ENCODE measurements at regions not wholly inside any gene's neighbourhood (a gene's known extent, or its start where the extent isn't known, plus 50 kb on each side); places are given as distances from the start of the nearest gene placed in this dataset.

- Histone ChIP-seq H3K4me2 (ENCODE audit: low read length) (no peak overlapping the region), H3K27ac (ENCODE audit: low read depth, low read length) (no peak overlapping the region), H3K9me3 (ENCODE audit: insufficient read depth, low read depth, low read length) (no peaks in the 10 kb centered on the region), H2AFZ (ENCODE audit: low read depth, low read length) (no peak overlapping the region), H3K27me3 (ENCODE audit: insufficient read depth, low read length) (no peaks in the 10 kb centered on the region), H3K36me3 (ENCODE audit: insufficient read depth, low read length) (no peaks in the 10 kb centered on the region), H3K4me1 (ENCODE audit: insufficient read depth, low read length) (no peaks in the 10 kb centered on the region), H3K9ac (ENCODE audit: low read length) (no peak overlapping the region), H3K79me2 (ENCODE audit: insufficient read depth, low read length) (no peaks in the 10 kb centered on the region), H3K4me3 (ENCODE audit: insufficient read depth, low read depth, low read length) (no peak overlapping the region), H4K20me1 (ENCODE audit: insufficient read depth, low read length) (no peaks in the 10 kb centered on the region)
- DNase-seq (ENCODE audit: low read depth): no peak
- Mint-ChIP-seq H3K36me3 (ENCODE audit: low read depth, unreplicated experiment) (no peaks in the 10 kb centered on the region), H3K4me1 (ENCODE audit: low read depth, unreplicated experiment) (no peaks in the 10 kb centered on the region), H3K9me3 (ENCODE audit: unreplicated experiment) (no peaks in the 10 kb centered on the region), H3K4me3 (ENCODE audit: unreplicated experiment) (no peak overlapping the region), H3K27me3 (ENCODE audit: low read depth, unreplicated experiment) (no peaks in the 10 kb centered on the region), H3K27ac (ENCODE audit: unreplicated experiment) (no peak overlapping the region)
- FAIRE-seq: peak; percentile 32
- TF ChIP-seq EZH2 (IDR thresholded peaks at IDR 0.05; ENCODE audit: insufficient read depth, low read length) (no peak), CTCF (IDR thresholded peaks at IDR 0.05; ENCODE audit: insufficient read depth, low read depth, low read length) (peak; percentile 62)
Observed at GRCh38 chrX:96372313-96373046, 312.2 kb upstream of the DIAPH2 start.

DNA sequence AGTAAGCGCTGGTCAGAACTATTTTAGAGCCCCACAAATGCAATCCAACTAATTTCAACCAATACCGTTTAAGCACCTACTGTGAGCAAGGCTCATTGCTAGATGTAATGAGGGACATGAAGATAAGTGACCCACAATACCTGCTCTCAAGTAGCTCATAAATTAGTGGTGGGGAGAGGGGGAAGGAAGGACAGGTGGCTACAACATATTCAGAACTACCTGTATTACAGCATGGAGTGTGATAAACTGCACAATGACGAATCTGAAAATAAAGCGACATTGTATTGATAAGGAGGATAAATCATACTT lies 311.6 kb upstream of the DIAPH2 start:
- no peaks in the 10 kb centered on the region for H3K4me1 ChIP-seq (ENCODE audit: insufficient read depth, low read length)
- no peak overlapping the region for H3K27ac ChIP-seq (ENCODE audit: low read depth, low read length)
- no peak overlapping the region for H3K9ac ChIP-seq (ENCODE audit: low read length)
- no peaks in the 10 kb centered on the region for H4K20me1 ChIP-seq (ENCODE audit: insufficient read depth, low read length)
- H3K36me3 Mint-ChIP-seq (ENCODE audit: low read depth, unreplicated experiment): no peaks in the 10 kb centered on the region
- TF ChIP-seq EZH2 (IDR thresholded peaks at IDR 0.05; ENCODE audit: insufficient read depth, low read length) (no peak), CTCF (IDR thresholded peaks at IDR 0.05; ENCODE audit: insufficient read depth, low read depth, low read length) (no peak)
- no peaks in the 10 kb centered on the region for H3K27me3 Mint-ChIP-seq (ENCODE audit: low read depth, unreplicated experiment)
- DNase-seq (ENCODE audit: low read depth) (no peak), FAIRE-seq (peak; percentile 26)
- no peaks in the 10 kb centered on the region for H3K36me3 ChIP-seq (ENCODE audit: insufficient read depth, low read length)
- H3K4me2 ChIP-seq (ENCODE audit: low read length): no peak overlapping the region
- H3K27ac Mint-ChIP-seq (ENCODE audit: unreplicated experiment): no peak overlapping the region
- no peak overlapping the region for H2AFZ ChIP-seq (ENCODE audit: low read depth, low read length)
- H3K9me3 Mint-ChIP-seq (ENCODE audit: unreplicated experiment): no peaks in the 10 kb centered on the region
- H3K27me3 ChIP-seq (ENCODE audit: insufficient read depth, low read length): no peaks in the 10 kb centered on the region
- H3K4me3 ChIP-seq (ENCODE audit: insufficient read depth, low read depth, low read length): no peak overlapping the region
- no peaks in the 10 kb centered on the region for H3K9me3 ChIP-seq (ENCODE audit: insufficient read depth, low read depth, low read length)
- no peaks in the 10 kb centered on the region for H3K79me2 ChIP-seq (ENCODE audit: insufficient read depth, low read length)
- no peak overlapping the region for H3K4me3 Mint-ChIP-seq (ENCODE audit: unreplicated experiment)
- H3K4me1 Mint-ChIP-seq (ENCODE audit: low read depth, unreplicated experiment): no peaks in the 10 kb centered on the region

DNA sequence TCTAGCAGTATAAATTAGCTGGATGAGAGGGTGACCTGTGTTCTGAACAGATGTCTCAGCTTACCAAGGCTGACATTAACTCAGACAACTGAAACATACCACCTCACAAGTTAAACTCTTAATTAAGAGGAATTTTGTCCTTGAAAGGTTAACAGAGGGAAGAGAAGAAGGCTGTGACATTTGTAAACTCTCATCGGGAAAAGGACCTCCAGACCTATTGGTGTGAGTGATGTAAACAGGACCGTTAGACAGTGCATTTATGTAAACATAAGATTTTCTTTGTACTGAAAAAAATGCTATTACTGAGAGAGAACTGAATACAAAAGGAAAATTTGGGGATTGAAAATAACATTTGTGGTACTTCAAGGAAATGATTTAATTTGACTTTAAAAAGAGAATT lies 308.4 kb upstream of the DIAPH2 start:
- Histone ChIP-seq H3K9ac (ENCODE audit: low read length) (no peak overlapping the region), H3K4me2 (ENCODE audit: low read length) (no peak overlapping the region), H3K27me3 (ENCODE audit: insufficient read depth, low read length) (no peaks in the 10 kb centered on the region), H3K9me3 (ENCODE audit: insufficient read depth, low read depth, low read length) (no peaks in the 10 kb centered on the region), H3K27ac (ENCODE audit: low read depth, low read length) (no peak overlapping the region), H4K20me1 (ENCODE audit: insufficient read depth, low read length) (no peaks in the 10 kb centered on the region), H3K79me2 (ENCODE audit: insufficient read depth, low read length) (no peaks in the 10 kb centered on the region), H3K4me3 (ENCODE audit: insufficient read depth, low read depth, low read length) (no peak overlapping the region), H3K36me3 (ENCODE audit: insufficient read depth, low read length) (no peaks in the 10 kb centered on the region), H2AFZ (ENCODE audit: low read depth, low read length) (no peak overlapping the region), H3K4me1 (ENCODE audit: insufficient read depth, low read length) (no peaks in the 10 kb centered on the region)
- no peak overlapping the region for H3K27ac Mint-ChIP-seq (ENCODE audit: unreplicated experiment)
- H3K4me1 Mint-ChIP-seq (ENCODE audit: low read depth, unreplicated experiment): no peaks in the 10 kb centered on the region
- no peaks in the 10 kb centered on the region for H3K27me3 Mint-ChIP-seq (ENCODE audit: low read depth, unreplicated experiment)
- FAIRE-seq: peak; percentile 73
- no peak for DNase-seq (ENCODE audit: low read depth)
- no peaks in the 10 kb centered on the region for H3K9me3 Mint-ChIP-seq (ENCODE audit: unreplicated experiment)
- TF ChIP-seq EZH2 (IDR thresholded peaks at IDR 0.05; ENCODE audit: insufficient read depth, low read length) (no peak), CTCF (IDR thresholded peaks at IDR 0.05; ENCODE audit: insufficient read depth, low read depth, low read length) (no peak)
- H3K36me3 Mint-ChIP-seq (ENCODE audit: low read depth, unreplicated experiment): no peaks in the 10 kb centered on the region
- no peak overlapping the region for H3K4me3 Mint-ChIP-seq (ENCODE audit: unreplicated experiment)

Data from astrocyte (in vitro differentiated cells and primary cell).